NCI-H460 (cell line): ENCODE measurements at regions not wholly inside any gene's neighbourhood (a gene's known extent, or its start where the extent isn't known, plus 50 kb on each side); places are given as distances from the start of the nearest gene placed in this dataset.
"Not testable (repeated sequence)": the region's sequence is repeated elsewhere in the genome, so short reads cannot be mapped to it uniquely, and the experiment has no call there.

ENCODE experiments used
- DNase-seq: peaks from one replicate; pipeline ENCODE4 v3.0.0-alpha.2; 2016; ENCODE audit warnings: low read depth; ENCODE audit errors: extremely low read depth

DNA sequence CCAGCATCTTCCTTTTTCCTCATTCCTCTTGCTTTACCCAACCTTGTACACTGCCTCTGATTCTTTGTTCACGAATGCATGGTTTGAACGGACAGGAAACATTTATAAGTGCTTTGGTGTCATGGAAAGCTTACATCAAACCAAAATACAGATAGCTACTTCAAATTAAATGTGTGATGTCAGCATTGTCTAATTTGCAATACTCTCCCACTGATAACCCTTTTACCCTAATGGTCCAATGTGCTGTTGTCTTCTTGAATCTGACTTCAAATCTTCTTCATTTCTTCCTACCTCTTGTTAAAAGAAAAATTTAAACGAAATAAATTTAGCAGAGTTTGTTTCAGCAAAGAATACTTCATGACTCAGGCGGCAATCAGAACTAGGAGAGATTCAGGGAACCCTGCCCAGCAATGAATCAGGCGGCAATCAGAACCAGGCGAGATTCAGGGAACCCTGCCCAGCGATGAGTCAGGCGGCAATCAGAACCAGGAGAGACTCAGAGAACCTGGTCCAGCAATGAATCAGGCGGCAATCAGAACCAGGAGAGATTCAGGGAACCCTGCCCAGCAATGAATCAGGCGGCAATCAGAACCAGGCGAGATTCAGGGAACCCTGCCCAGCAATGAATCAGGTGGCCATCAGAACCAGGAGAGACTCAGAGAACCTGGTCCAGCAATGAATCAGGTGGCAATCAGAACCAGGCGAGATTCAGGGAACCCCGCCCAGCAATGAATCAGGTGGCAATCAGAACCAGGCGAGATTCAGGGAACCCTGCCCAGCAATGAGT is 1212.9 kb upstream of the TENM3 start:
- not testable (repeated sequence) for DNase-seq

- no peak for DNase-seq
Observed at GRCh38 chr4:181030961-181031360, 1212.2 kb upstream of the TENM3 start.

DNA sequence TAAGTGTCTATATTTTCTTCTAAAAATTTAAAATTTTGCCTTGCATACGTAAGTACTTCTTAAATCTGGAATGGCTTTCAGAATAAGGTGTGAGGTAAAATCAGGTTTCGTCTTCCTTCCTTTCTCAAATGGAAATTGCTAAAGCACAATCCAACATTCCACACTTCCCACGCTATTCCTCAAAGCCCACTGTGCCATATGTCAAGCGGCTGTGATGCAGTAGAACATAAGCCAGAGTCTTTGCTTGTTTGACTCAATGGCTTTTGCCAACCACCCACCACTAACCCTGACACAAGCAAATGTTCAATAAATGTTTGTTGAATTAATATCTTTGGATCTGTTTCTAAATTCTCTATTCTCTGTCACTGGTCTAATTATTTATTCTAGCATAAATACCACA is 1199.7 kb upstream of the TENM3 start:
- DNase-seq, result no peak

DNA sequence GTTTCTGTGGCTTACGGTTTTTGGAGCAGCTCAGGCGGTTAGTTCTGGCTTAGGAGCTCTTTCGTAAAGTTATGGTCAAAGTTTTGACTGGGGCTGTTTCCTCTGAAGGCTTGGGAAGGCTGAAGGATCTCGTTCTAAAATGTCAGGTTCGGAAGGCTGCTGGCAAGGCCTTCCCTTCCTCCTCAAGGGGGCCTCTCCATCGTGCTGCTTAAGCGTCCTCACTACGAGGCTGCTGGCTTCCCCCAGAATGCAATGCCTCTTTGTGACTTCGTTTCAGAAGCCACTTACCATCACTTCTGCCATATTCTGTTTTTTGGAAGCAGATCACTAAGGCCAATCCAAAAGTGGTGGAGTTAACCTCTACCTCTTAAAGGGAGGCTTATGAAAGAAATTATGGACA is 1196.4 kb upstream of the TENM3 start:
- no peak for DNase-seq

- no peak for DNase-seq
Observed at GRCh38 chr4:181051931-181052330, 1191.3 kb upstream of the TENM3 start.

DNA sequence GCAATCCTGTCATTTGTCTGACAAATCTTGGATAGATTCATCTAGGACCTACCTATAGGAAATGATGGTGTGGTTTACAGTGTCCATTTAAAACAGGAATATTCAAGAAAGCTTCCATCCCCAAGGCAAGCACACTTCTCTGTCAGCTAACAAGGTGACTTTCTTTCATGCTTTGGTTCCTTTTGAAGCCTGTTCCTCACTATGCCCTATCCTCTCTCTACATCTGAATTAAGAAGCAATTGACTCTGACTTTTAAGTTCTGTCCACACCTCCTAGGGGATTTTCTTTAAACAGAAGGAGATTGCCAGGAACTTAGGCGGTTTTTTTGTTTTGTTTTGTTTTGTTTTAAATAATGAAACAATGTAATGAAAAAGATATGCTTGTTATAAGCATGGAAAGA is 1181.4 kb upstream of the TENM3 start:
- DNase-seq, result no peak

DNA sequence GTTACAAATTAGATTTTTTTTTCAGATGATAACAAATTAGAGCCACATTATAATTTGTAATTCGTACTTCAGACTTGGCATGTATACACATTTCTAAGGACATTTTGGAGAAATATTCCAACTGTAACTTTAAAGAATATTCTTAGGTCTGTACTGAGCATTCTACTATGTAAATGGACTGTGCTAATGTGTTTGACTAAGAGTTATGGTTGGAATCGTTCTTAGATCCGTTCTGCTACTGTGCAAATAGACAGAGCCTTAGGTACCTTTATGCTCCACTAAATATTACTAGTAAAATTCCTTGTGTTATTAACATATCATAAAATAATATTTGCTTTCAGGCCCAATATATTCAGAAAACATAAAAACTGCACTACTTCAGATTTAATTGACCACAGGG is 1180.0 kb upstream of the TENM3 start:
- no peak for DNase-seq

- DNase-seq, result no peak
Observed at GRCh38 chr4:181077341-181077740, 1165.9 kb upstream of the TENM3 start.

DNA sequence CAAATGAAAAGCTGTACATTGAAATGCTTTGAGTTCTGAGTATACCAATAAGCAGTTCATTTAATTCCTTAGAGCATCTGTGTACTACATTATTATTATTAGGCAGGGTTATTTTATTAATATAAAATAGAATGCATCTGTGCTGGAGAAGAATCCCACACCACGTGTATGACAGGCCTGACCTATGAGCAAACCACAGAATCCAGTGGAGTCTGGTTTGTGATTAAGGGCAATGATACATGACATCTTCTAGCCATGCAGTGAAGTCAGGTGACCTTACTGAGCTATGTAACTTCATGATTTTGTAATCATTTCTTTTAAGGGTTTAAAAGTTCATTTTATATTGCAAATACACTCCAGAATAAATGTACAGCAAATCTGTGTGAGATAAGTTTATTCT is 1165.0 kb upstream of the TENM3 start:
- no peak for DNase-seq

- DNase-seq, result no peak
Observed at GRCh38 chr4:181083757-181084361, 1159.3 kb upstream of the TENM3 start.

GRCh38 chr4:181085557-181085956 is 1157.6 kb upstream of the TENM3 start:
- no peak for DNase-seq

DNA sequence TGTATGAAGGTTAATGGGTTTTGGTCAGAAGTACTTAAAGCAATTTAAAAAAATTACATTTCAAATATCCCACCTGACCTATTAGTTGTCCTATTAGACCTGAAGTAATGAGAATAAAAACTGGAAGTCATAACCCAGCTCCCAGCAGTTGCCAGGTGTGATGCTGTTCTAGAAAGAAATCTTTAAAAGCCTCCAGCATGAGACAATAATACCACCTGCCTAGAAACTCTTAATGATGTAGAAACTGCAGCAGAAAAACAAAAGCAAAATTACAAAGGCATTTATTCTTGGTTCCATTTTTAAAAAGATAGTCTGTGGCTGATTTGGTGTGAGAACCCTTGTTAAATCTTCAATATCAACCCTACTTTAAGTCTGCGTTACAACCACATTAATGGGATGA is 1137.7 kb upstream of the TENM3 start:
- no peak for DNase-seq

DNA sequence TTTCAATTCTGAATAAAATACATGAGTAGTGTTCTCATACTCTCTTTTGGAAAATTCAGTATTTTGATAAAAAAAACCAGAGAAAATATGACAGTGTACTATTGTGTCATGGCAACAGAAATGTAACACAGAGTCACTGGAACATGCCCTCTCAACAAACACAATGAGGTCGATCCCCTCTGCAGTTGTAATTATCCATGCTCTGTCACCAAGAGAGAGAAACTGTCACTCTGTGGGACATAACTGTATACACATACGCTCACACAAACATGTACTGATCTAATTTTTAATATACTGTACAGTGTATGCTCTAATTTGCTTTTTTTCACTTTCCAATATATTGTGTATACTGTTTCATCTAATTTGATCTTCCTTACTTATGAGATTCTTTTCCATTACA is 1136.8 kb upstream of the TENM3 start:
- DNase-seq, result no peak

DNA sequence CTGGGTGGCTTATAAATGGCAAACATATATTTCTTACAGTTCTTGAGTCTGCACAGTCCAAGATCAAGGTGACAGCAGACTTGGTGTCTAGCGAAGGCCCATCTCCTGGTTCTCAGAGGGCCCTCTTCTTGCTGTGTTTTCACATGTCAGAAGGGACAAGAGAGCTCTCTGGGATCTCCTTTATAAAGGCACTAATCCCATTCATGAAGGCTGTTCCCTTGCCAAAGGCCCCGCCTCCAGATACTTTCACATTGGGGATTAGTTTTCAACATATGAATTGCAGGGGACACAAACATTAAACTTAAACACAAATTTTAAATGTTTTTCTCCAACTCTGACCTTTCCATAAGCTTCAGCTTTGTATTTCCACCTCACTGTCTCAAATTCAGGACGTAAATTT is 1135.0 kb upstream of the TENM3 start:
- DNase-seq, result no peak

DNA sequence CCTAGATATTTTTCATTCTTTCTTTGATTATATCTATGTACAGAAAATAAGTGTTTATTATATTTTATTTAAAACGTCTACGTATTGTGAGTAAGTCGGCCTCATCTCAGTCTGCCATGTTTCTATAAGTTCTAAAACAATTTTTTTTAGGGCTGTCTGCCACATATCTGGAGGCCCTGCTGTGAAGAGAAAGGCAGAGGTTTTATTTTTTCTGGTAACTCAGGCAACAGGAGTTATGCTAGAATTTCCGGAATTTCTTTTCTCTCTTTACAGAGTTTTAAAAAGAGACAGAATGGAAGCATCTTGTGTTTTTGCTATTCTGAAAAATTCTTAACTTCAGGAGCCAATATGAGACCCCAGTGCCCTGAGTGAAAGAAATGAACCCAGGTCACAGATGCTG is 1124.0 kb upstream of the TENM3 start:
- DNase-seq, result no peak

DNA sequence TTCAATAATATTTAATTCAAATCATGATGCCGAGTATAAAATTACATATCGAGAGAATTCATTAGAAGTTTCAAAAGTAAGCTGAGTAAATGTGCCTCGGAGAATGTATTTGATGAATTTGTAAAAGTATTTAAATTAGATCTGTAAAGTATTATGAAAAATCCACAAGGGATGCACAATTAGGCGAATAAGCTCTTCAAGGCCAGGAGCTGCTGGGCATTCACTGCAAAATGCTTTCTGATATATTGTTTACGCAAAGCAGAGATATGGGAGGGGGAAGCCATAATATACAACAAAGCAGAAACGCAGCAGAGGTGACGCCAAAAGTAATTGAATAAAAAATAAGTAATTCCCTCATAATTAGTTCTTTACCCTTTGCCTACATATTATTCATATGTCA is 1121.5 kb upstream of the TENM3 start:
- no peak for DNase-seq

DNA sequence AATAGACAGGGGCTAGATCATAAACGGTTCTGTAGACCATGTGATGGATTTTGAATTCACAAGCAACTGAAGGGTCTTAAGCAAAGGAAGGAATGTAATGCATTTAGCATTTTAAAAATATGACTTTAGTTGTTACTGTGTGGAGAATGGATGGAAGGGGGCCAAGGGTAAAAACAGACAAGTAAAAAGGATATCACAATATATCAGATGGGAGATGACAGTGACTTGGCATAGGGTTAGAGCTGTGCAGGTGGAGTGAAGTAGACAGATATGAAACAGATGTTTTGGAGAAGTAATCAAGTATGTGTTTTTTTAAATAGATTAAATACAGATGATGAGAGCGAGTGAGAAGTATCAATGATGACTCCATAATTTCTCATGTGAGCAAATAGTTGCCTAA is 1116.0 kb upstream of the TENM3 start:
- no peak for DNase-seq

DNA sequence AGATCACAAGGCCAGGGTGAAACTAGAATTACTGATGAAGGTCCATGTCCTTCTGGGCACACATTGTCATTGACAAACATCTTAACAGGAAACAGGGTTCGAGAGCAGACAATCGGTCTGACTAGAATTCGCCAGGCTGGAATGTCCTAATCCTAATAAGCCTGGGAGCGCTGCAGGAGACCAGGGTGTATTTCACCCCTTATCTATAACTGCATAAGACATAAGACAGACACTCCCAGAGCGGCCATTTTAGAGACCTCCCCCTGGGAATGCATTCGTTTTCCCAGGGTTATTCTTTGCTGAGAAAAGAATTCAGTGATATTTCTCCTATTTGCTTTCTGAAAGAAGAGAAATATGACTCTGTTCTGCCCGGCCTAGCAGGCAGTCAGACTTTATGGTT is 1112.9 kb upstream of the TENM3 start:
- not testable (repeated sequence) for DNase-seq

GRCh38 chr4:181137351-181137750 is 1105.9 kb upstream of the TENM3 start:
- DNase-seq, result no peak

GRCh38 chr4:181138116-181138515 is 1105.1 kb upstream of the TENM3 start:
- DNase-seq, result no peak

- no peak for DNase-seq
Observed at GRCh38 chr4:181140037-181140603, 1103.1 kb upstream of the TENM3 start.

DNA sequence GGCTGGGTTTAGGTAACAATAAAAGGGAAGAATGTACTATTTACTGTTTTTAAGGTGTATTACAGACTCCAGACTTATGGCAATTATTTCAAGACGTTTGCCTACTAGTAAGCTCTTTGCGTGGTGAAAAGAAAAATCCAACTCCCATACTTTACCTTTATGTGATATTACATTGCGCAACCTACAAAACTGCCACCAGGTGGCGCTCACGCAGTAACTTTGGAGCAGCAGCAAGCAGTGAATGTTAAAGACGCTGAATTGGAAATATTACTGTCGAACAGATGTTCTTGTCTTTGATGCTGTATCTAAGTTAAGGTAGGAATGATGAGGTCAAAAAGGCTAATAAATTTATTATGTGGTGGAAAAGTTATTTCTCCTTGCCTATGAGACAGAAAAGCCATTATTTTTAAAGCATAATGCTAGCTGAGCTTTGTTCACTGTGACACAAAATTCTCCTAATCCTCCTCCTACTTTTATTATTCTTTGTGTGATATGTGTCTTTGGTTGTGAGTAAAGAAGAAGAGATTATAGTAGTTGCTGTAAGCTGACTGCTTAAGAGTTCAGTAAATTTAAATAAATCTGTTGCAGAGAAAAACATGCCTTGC is 1099.8 kb upstream of the TENM3 start:
- DNase-seq, result peak; percentile 72
